RWPE1 (cell line): ENCODE measurements at regions not wholly inside any gene's neighbourhood (a gene's known extent, or its start where the extent isn't known, plus 50 kb on each side); places are given as distances from the start of the nearest gene placed in this dataset.

Experiments
- CTCF ChIA-PET: fragments of 350-600 bp; sonication (Branson Sonifier 250); formaldehyde crosslinking; extraction: SDS; loops from one replicate; lab custom pipeline; 2021; lab: Yijun Ruan, JAX
- POLR2A ChIA-PET: fragments of 400-600 bp; formaldehyde crosslinking; extraction: SDS; loops from one replicate; lab custom pipeline; 2020; ENCODE audit warnings: antibody characterized with exemption; ENCODE audit not compliant: low non-redundant PET; lab: Yijun Ruan, JAX
- DNase-seq: peaks from one replicate; pipeline ENCODE4 v3.0.0; 2012; ENCODE audit warnings: low spot score
- H3K27ac ChIP-seq: fragments of 450-650 bp; 2 replicates; pipeline ENCODE4 v1.5.1; 2017
- CTCF ChIP-seq: fragments of 450-650 bp; conservative IDR thresholded peaks from 2 replicates; pipeline ENCODE4 v1.5.1; 2017; ENCODE audit warnings: low read depth, mild to moderate bottlenecking

- CTCF ChIA-PET: no interaction called here
- no peak for DNase-seq
- POLR2A ChIA-PET: no interaction called here
- no peak for TF ChIP-seq CTCF
- H3K27ac ChIP-seq: no peak overlapping the region
Observed at GRCh38 chr4:164615964-164616363, 138.0 kb upstream of the SMIM31 start.

- no peak overlapping the region for H3K27ac ChIP-seq
- CTCF ChIA-PET: interaction anchor here (0.6 kb wide), 1 partner anchor 500 kb away, joined by 3 read pairs; no protein-coding TSS in a partner anchor
- TF ChIP-seq CTCF: no peak
- DNase-seq: no peak
- POLR2A ChIA-PET: no interaction called here
Observed at GRCh38 chr4:164616961-164617360, 137.0 kb upstream of the SMIM31 start.

GRCh38 chr4:164617426-164617825 lies 136.5 kb upstream of the SMIM31 start:
- DNase-seq: no peak
- no peak for TF ChIP-seq CTCF
- ChIA-PET CTCF (no interaction called here), POLR2A (no interaction called here)
- H3K27ac ChIP-seq: no peak overlapping the region

GRCh38 chr4:164617911-164618310 lies 136.0 kb upstream of the SMIM31 start:
- TF ChIP-seq CTCF: no peak
- ChIA-PET POLR2A (no interaction called here), CTCF (no interaction called here)
- DNase-seq: no peak
- H3K27ac ChIP-seq: no peak overlapping the region

- no peak overlapping the region for H3K27ac ChIP-seq
- TF ChIP-seq CTCF: no peak
- CTCF ChIA-PET: no interaction called here
- peak; percentile 29 for DNase-seq
- POLR2A ChIA-PET: no interaction called here
Observed at GRCh38 chr4:164621886-164622521, 131.9 kb upstream of the SMIM31 start.

- TF ChIP-seq CTCF: no peak
- POLR2A ChIA-PET: no interaction called here
- DNase-seq: no peak
- no peak overlapping the region for H3K27ac ChIP-seq
- CTCF ChIA-PET: no interaction called here
Observed at GRCh38 chr4:164623099-164623498, 130.8 kb upstream of the SMIM31 start.
